CD1c-positive myeloid dendritic cell (primary cell): ENCODE measurements at regions not wholly inside any gene's neighbourhood (a gene's known extent, or its start where the extent isn't known, plus 50 kb on each side); places are given as distances from the start of the nearest gene placed in this dataset.
"Not testable (repeated sequence)": the region's sequence is repeated elsewhere in the genome, so short reads cannot be mapped to it uniquely, and the experiment has no call there.

ENCODE experiments used
- DNase-seq: peaks from one replicate; pipeline ENCODE4 v3.0.0-alpha.2; 2016; ENCODE audit errors: extremely low spot score

DNA sequence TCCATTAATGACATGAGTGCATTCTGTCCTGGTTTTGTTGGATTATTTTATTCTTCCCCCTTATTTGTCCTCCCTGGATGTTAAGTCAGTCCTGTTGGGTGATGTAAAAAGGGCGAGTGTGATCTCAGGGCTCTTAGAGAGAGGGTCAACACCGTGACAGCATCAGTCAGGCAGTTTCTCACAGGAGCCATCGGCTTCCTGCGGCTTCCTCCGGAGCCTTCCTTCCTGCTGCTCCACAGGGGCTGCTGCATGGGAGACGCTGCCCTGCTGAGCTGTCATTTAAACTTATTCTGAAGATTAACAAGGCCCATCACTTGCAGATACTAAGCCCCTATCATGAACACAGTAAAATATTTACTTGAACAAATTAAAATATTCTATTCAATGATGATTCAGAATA lies 211.3 kb downstream of the SPATA31A1 start:
- DNase-seq = not testable (repeated sequence)

GRCh38 chr9:39567396-39567795 lies 211.9 kb downstream of the SPATA31A1 start:
- not testable (repeated sequence) for DNase-seq

DNA sequence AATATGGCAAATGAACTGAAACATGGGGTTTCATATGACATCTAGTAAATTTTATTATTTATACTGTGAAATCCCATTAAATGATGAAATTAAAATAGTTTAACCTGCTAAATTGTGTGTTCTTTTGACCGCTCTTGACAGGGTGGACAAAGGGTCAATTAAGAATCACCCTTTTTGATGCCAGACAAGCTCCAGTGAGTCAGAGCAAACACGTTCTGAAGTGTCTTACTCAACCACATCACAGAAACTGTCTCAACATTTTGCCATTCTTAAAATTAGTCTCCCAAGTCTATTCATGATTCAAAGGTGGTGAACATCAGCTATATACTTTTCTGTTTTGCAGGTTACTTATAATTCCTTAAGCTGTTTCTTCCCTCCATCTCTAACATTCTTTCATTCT lies 213.4 kb downstream of the SPATA31A1 start:
- not testable (repeated sequence) for DNase-seq

DNA sequence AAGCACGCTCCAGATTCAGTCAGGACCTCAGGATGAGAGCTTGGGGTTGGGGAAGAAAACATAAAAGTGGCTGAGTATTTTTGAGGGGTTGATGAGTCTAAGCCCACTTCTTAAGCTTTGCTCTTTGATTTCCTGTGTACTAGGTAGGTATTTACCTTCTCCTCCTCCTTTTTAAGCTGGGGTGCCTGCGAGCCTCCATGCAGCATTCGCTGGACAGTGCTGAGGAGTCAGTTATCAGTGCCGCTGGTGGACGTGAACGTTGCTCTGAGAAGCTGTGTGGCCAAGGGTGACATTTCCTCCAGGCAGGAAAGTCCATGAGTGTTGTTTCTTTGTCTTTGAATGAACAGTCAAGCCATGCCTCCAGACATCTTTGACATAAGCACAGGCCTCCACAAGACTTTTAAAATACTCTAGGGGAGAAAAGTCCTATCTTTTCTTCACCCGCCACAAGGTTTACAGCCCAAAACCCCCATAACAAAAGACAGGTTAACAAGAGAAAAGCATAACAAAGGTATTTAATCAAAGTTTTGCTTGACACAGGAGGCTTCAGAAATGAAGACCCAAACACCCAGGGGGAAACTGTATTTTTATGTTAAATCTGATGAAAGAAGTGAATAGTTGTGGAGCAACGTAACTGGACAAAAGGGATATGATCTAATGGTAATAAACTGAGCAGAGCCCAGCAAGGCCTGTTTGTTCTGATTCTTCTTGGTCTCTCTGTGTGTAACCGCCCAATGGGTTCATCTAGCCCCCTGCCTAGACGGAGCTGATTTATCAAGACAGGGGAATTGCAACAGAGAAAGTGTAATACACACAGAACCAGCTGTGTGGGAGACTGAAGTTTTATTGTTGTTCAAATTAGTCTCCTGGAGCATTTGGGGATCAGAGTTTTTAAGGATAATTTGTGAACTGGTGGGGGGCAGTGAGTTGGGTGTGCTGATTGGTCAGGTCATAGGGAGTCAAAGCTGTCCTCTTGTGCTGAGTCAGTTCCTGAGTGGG lies 217.9 kb downstream of the SPATA31A1 start:
- DNase-seq = not testable (repeated sequence)

DNA sequence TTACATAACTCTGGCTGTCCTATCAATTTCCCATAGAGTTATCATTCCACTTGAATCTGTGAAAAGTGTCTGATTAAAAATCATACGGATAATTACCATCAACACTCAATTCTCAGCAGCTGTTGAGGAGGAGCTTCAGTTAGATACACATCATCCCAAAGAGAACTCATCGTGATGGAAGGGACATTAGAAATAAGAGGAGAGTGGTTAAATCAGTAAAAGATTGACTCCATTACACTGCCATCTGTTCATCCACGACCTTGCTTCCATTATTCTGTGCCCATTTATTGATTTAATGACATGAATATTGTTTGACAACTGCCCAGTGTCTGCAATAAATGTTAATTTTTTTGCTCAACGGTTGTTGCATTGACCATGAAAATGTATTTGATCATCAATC lies 223.5 kb downstream of the SPATA31A1 start:
- DNase-seq = not testable (repeated sequence)

GRCh38 chr9:39581296-39581695 lies 225.8 kb downstream of the SPATA31A1 start:
- DNase-seq = not testable (repeated sequence)

DNA sequence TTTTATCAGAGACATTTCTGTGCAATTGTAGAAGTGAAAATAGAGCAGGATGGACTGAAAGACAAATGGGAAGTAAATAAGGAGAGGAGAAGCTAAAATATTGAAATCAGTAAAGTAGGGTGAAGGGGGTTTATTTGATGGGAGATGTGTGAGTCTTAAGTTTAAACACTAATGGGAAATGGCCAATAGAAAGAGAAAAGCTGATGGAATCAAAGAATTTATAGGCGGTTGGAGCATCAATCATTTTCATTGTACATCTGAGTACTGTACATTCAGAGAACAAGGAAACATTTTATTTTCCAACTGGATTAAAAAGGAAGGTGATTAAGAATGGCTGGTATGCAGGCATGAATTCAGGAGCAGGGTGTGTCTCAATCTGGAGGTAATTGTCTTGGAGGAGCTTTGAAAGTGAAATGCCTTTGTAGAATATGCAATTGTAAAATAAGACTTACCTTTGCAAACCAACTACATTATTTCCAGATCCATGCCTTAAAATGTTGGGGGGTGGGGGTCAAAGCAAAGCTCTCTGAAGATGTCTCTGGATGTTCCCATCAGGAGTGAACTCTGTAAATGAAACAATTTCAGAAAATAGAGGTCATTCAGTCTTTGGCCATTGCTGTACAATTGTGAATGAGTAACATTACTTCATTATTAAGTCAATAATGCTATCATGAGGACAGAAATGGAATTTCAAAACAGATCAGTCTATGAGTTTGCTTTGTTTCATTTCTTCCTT lies 227.4 kb downstream of the SPATA31A1 start:
- DNase-seq = not testable (repeated sequence)

DNA sequence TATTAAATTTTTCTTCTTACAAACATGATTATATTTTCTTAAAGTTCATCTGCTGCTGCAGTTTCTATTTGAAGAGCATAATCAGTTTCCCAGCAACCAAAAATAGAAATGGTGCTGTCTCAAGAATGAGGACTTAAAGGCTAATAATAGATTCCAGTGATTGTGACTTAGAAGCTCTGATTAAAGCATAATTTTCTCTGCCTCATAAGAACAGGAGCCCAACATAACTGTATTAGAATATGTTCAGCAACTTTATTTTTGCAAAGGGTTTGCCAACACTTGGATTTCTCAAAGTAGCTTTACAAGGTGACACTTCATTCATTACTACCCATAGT lies 227.9 kb downstream of the SPATA31A1 start:
- not testable (repeated sequence) for DNase-seq

DNA sequence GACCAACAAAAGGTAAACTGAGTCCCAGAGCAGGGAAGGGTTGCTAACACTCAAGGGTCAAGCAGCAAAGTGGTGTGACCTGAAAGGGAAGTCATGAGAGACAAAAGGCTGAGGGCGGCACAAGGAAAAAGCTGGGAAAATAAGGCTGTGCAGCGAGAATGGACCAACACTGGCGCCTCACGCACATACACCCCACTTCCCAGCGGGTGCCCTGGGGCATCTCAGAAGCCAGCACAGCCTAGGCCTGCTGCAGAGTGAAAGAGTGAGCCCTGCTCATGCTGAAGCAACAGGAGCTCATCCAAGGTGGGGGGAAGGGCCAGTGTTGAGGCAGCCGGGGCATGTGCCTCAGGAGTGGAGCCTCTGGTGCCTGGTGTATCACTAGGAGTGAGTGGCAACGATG lies 229.8 kb downstream of the SPATA31A1 start:
- not testable (repeated sequence) for DNase-seq

DNA sequence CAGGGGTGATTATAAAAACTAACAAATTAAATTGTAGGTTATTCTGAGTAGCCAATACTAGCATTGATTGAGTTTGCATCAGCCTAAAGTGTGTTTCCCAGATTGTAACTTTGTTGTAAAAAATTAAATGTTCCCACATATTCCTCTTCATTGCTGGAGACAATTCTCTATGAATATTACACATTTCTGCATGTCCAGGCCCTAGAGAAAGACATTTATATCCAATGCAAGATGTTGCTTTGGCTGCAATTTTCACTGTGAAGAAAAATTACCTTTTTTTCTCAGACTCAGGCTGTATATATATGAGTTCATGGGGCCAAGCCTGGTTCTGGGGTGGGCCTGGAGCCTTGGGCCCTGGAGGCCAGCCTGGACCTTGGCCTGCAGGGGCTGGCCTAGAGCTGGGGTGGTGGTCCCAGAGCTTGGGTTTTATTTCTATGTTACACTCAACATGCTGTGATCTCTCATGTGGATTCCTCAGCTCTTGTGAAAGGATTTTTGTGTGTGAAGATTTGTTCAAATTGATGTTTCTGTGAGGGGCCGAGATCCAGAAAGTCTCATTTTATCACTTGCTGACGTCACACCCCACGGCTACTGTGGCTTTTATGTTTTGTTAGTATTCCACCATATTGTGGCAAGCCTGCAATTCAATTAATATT lies 232.5 kb downstream of the SPATA31A1 start:
- DNase-seq = no peak

DNA sequence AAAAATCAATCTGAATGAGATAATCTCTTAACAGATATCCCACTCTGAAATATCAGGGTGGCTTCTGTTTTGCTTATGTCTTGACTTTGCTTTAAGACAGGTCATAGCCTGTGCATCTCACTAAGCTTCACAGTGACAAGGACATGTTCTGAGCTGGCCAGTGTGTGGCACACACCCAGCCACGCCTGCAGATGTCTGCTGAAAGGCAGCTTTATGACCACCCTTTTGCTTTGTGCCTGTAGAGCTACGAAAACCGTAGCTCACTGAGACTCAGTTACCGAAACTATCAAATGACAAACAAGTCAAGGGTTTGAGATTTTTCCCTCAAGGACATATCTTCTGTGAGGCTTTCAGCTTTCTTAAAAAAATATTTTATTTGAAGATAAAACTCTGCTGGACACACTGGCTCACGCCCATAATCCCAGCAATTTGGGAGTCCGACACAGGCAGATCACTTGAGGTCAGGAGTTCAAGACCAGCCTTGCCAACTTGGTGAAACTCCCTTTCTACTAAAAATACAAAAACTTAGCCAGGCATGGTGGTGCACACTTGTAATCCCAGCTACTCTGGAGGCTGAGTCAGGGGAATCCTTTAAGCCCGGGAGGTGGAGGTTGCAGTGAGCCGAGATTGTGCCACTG lies 233.2 kb downstream of the SPATA31A1 start:
- DNase-seq = no peak

DNA sequence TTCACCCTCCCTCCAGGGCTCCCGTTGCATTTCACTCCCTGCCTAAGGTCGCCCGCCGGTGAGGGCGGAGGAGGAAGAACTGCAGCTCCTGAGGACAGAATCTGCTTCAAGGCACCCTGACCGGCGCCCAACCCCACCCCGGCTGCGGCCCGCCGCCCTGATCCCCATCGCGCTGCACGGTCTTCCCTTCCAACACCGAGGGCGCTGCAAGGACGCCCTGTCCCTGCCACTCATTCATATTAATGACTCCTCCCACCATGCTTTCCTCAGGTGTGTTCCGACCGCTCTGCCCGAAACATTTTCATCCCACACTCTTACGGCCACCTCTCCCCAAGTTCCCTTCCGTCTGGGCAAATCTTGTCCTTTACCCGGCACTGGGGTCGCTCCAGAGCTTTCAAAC lies 248.6 kb downstream of the SPATA31A1 start:
- DNase-seq = not testable (repeated sequence)

DNA sequence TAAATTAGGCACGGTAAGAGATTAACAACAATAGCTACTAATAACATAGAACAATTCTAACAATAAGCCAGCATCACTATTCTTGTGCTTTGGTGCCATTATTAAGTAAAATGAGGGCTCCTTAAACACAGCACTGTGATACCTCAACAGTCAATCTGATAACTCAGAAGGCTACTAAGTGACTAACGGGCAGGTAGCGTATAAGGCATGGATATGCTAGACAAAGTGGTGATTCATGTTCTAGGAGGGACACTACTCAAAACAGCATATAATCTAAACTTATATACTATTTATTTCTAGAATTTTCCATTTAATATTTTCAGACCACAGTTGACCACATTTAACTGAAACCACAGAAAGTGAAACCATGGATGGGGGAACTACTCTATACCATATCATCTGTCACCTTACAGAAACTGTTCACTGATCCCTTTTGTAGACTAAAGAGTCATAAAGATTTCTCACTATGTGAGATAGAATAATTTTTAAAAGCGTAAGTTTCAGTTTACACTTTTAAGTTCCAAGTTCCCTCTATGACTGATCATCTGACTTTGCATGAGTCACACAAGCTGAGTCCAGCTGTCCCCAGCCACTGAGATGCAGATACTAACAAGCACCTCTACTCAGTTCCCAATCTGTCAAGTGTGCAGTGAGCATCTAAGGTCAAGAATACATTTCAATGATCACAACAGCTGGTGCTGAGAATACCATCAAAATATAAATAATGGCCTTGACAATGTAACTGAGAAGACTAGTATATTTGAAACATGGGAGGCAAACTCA lies 256.2 kb downstream of the SPATA31A1 start:
- DNase-seq = not testable (repeated sequence)

DNA sequence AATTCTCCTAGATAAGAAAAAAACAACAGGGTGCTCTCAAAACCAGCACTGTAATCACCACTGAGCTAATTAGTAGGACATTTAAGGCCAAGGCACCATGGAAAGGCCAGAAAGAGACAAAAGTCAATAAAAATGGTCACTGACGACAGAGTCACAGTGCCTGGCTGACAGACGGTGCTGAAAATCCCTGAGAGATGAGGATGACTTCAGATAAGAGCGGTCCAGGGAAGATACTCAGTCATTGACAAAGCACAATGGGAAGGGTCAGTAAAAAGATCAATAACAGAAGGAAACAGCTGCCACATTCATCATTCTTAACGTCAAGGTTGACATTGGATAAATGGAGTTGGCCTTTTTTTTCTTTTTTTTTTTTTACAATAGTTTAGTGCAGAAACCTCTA lies 261.0 kb downstream of the SPATA31A1 start:
- not testable (repeated sequence) for DNase-seq

DNA sequence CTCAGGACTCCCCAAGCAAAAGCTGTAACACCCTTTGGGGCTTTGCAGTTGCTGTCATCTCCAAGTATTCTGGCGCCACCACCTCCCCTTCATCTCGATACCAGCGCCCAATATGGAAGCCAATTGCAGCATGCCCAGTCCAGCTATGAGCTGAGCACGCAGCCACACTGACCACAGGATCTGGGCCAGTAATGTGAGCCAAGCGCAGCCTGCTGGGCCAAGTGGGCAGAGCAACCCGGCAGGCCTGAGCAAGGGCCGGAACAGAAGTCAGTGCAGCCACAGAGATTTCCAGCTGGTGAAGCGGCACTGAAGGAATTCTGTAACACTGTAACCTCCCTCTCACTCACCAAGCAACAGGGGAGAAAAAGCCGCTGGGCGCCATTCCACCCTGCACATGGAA lies 268.6 kb downstream of the SPATA31A1 start:
- not testable (repeated sequence) for DNase-seq

- not testable (repeated sequence) for DNase-seq
These were observed 276.6 kb downstream of the SPATA31A1 start for GRCh38 chr9:39632071-39632470.

DNA sequence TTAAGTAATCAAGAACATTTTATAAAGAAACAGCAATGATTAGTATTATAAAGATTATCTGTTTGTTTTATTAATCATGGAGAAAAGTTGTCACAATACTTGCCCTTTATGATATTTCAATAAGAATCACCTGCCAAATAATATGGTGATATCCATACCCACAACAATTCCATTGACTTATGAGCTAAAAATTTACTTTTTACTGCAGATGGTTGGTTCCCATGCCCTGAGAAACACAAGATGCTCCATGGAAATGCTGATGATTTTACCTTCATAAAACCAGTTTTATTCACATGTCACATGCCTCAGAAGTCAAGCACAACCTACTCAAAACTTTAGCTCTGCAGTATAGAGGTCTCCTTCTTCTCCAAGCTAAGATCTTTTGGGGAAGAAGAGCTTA lies 293.6 kb downstream of the SPATA31A1 start:
- DNase-seq = not testable (repeated sequence)

- not testable (repeated sequence) for DNase-seq
These were observed 301.6 kb downstream of the SPATA31A1 start for GRCh38 chr9:39656960-39657603.

- DNase-seq = not testable (repeated sequence)
These were observed 307.6 kb downstream of the SPATA31A1 start for GRCh38 chr9:39663020-39663419.

- not testable (repeated sequence) for DNase-seq
These were observed 308.2 kb downstream of the SPATA31A1 start for GRCh38 chr9:39663713-39664112.
